HEK293 (cell line): ENCODE measurements at regions not wholly inside any gene's neighbourhood (a gene's known extent, or its start where the extent isn't known, plus 50 kb on each side); places are given as distances from the start of the nearest gene placed in this dataset.

Source experiments
- CTCF ChIA-PET: fragments of 350-600 bp; formaldehyde crosslinking; extraction: SDS; loops from one replicate; lab custom pipeline; 2021; ENCODE audit warnings: antibody characterized with exemption; lab: Yijun Ruan, JAX
- POLR2A ChIA-PET: fragments of 300-600 bp; formaldehyde crosslinking; extraction: SDS; loops from one replicate; lab custom pipeline; 2020; ENCODE audit warnings: antibody characterized with exemption, inconsistent platforms; lab: Yijun Ruan, JAX
- H3K27ac ChIP-seq: fragments of 200-500 bp; sonication (Bioruptor generic); 2 replicates; pipeline ENCODE4 v1.5.1; 2014; ENCODE audit warnings: low read depth, low read length, control low read depth, inconsistent platforms; ENCODE audit errors: extremely low read depth
- H3K36me3 ChIP-seq, 2 experiments: fragments of 200-500 bp in 1 of 2; sonication (Bioruptor generic) in 1 of 2; 1 replicate in 1 of 2; 2 replicates in 1 of 2; pipeline ENCODE4 v1.5.1; 2014 to 2017; ENCODE audit warnings: inconsistent platforms in 2 of 2, low read length in 2 of 2; ENCODE audit not compliant: control insufficient read depth in 2 of 2, insufficient read depth in 1 of 2
- H3K4me1 ChIP-seq: fragments of 200-500 bp; sonication (Bioruptor generic); 2 replicates; pipeline ENCODE4 v1.5.1; 2014; ENCODE audit warnings: mild to moderate bottlenecking, low read length, inconsistent platforms; ENCODE audit not compliant: control insufficient read depth, insufficient read depth
- H3K4me3 ChIP-seq: 2 replicates; pipeline ENCODE4 v1.5.1; 2011; ENCODE audit warnings: low read depth, mild to moderate bottlenecking, control low read depth, low read length, moderate library complexity
- H3K9me3 ChIP-seq: fragments of 200-500 bp; sonication (Bioruptor generic); 2 replicates; pipeline ENCODE4 v1.5.1; 2014; ENCODE audit warnings: low read depth, low read length, inconsistent platforms; ENCODE audit not compliant: control insufficient read depth, insufficient read depth
- BCL11B ChIP-seq: fragments of 450-650 bp; formaldehyde crosslinking; IDR thresholded peaks from 2 replicates; pipeline ENCODE4 v1.5.1; 2016; ENCODE audit warnings: low read depth, missing biosample characterization, missing genetic modification characterization
- GFI1B ChIP-seq: fragments of 450-650 bp; formaldehyde crosslinking; IDR thresholded peaks from 2 replicates; pipeline ENCODE4 v1.5.1; 2016; ENCODE audit warnings: missing biosample characterization, missing genetic modification characterization
- SCRT2 ChIP-seq: fragments of 450-650 bp; formaldehyde crosslinking; IDR thresholded peaks from 2 replicates; pipeline ENCODE4 v1.5.1; 2016; ENCODE audit warnings: missing biosample characterization, missing genetic modification characterization
- TRIM28 ChIP-seq: IDR thresholded peaks from 2 replicates; pipeline ENCODE4 v1.6.1; 2011; ENCODE audit warnings: low read length, control low read depth, borderline replicate concordance
- ZBTB17 ChIP-seq: fragments of 450-650 bp; formaldehyde crosslinking; IDR thresholded peaks from 2 replicates; pipeline ENCODE4 v1.5.1; 2016; ENCODE audit warnings: missing biosample characterization, missing genetic modification characterization
- ZBTB21 ChIP-seq: fragments of 450-650 bp; formaldehyde crosslinking; IDR thresholded peaks from 2 replicates; pipeline ENCODE4 v1.5.1; 2017; ENCODE audit warnings: missing biosample characterization, missing genetic modification characterization
- ZBTB8A ChIP-seq: fragments of 450-650 bp; formaldehyde crosslinking; IDR thresholded peaks from 2 replicates; pipeline ENCODE4 v1.5.1; 2016; ENCODE audit warnings: missing biosample characterization, missing genetic modification characterization
- ZFP37 ChIP-seq: fragments of 450-650 bp; formaldehyde crosslinking; IDR thresholded peaks from 2 replicates; pipeline ENCODE4 v1.5.1; 2016; ENCODE audit warnings: missing biosample characterization, missing genetic modification characterization
- ZNF510 ChIP-seq: fragments of 450-650 bp; formaldehyde crosslinking; IDR thresholded peaks from 2 replicates; pipeline ENCODE4 v1.5.1; 2018; ENCODE audit warnings: mild to moderate bottlenecking, missing genetic modification characterization, missing biosample characterization; ENCODE audit not compliant: insufficient replicate concordance
- ZNF530 ChIP-seq: fragments of 450-650 bp; formaldehyde crosslinking; IDR thresholded peaks from 2 replicates; pipeline ENCODE4 v1.5.1; 2016; ENCODE audit warnings: low read depth, missing biosample characterization, missing genetic modification characterization
- ZNF585B ChIP-seq: fragments of 450-650 bp; formaldehyde crosslinking; IDR thresholded peaks from 2 replicates; pipeline ENCODE4 v1.5.1; 2016; ENCODE audit warnings: missing biosample characterization, missing genetic modification characterization
- ZXDB ChIP-seq: fragments of 450-650 bp; formaldehyde crosslinking; IDR thresholded peaks from 2 replicates; pipeline ENCODE4 v1.5.1; 2016; ENCODE audit warnings: missing biosample characterization, missing genetic modification characterization
- TF ChIP-seq, protein P1 (sequence below): fragments of 450-650 bp; formaldehyde crosslinking; IDR thresholded peaks from 2 replicates; pipeline ENCODE4 v1.5.1; 2017; ENCODE audit warnings: missing biosample characterization, missing genetic modification characterization
- TF ChIP-seq, protein P2 (sequence below): fragments of 450-650 bp; formaldehyde crosslinking; IDR thresholded peaks from 2 replicates; pipeline ENCODE4 v1.5.1; 2016; ENCODE audit warnings: missing biosample characterization, missing genetic modification characterization
- TF ChIP-seq, protein P3 (sequence below): fragments of 450-650 bp; formaldehyde crosslinking; IDR thresholded peaks from 2 replicates; pipeline ENCODE4 v1.5.1; 2017; ENCODE audit warnings: missing biosample characterization, missing genetic modification characterization
- TF ChIP-seq, protein P4 (sequence below): fragments of 450-650 bp; formaldehyde crosslinking; IDR thresholded peaks from 2 replicates; pipeline ENCODE4 v1.5.1; 2016; ENCODE audit warnings: missing biosample characterization, missing genetic modification characterization
- TF ChIP-seq, protein P5 (sequence below): fragments of 450-650 bp; formaldehyde crosslinking; IDR thresholded peaks from 2 replicates; pipeline ENCODE4 v1.5.1; 2016; ENCODE audit warnings: missing biosample characterization, missing genetic modification characterization
- TF ChIP-seq, protein P6 (sequence below): fragments of 450-650 bp; formaldehyde crosslinking; IDR thresholded peaks from 2 replicates; pipeline ENCODE4 v1.5.1; 2017; ENCODE audit warnings: missing biosample characterization, missing genetic modification characterization

DNA sequence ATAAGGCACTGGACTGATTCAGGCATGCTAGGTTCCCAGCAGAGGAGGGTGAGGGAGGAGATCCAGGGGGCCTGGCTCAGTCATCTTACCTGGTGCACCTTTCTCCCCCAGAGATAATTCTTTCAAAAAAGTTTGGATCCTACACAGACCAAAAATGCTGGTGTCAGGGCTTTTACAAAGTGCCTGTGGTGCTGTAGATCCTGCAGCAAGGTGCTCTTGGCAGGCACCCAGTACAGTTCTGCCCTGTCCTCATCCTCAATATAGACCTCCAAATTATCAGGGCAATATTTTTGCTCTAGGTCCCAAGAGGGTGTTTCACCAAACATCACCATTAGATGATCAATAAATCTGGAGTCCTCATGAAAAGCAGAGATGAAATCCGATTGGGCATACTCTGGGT, 78.5 kb upstream of the IGFBP3 start:
- no peak overlapping the region for H3K27ac ChIP-seq
- H3K4me1 ChIP-seq = no peaks in the 10 kb centered on the region
- ChIA-PET CTCF (no interaction called here), POLR2A (no interaction called here)
- no peak overlapping the region for H3K4me3 ChIP-seq
- no peaks in the 10 kb centered on the region for H3K36me3 ChIP-seq
- no peaks in the 10 kb centered on the region for H3K9me3 ChIP-seq
- TF ChIP-seq, protein P1, sequence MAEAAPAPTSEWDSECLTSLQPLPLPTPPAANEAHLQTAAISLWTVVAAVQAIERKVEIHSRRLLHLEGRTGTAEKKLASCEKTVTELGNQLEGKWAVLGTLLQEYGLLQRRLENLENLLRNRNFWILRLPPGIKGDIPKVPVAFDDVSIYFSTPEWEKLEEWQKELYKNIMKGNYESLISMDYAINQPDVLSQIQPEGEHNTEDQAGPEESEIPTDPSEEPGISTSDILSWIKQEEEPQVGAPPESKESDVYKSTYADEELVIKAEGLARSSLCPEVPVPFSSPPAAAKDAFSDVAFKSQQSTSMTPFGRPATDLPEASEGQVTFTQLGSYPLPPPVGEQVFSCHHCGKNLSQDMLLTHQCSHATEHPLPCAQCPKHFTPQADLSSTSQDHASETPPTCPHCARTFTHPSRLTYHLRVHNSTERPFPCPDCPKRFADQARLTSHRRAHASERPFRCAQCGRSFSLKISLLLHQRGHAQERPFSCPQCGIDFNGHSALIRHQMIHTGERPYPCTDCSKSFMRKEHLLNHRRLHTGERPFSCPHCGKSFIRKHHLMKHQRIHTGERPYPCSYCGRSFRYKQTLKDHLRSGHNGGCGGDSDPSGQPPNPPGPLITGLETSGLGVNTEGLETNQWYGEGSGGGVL = no peak
- TF ChIP-seq ZFP37 (tag by site-specific recombination) (no peak), ZNF510 (tag by site-specific recombination) (no peak), ZBTB17 (tag by site-specific recombination) (no peak), ZBTB8A (no peak)
- TF ChIP-seq, protein P2, sequence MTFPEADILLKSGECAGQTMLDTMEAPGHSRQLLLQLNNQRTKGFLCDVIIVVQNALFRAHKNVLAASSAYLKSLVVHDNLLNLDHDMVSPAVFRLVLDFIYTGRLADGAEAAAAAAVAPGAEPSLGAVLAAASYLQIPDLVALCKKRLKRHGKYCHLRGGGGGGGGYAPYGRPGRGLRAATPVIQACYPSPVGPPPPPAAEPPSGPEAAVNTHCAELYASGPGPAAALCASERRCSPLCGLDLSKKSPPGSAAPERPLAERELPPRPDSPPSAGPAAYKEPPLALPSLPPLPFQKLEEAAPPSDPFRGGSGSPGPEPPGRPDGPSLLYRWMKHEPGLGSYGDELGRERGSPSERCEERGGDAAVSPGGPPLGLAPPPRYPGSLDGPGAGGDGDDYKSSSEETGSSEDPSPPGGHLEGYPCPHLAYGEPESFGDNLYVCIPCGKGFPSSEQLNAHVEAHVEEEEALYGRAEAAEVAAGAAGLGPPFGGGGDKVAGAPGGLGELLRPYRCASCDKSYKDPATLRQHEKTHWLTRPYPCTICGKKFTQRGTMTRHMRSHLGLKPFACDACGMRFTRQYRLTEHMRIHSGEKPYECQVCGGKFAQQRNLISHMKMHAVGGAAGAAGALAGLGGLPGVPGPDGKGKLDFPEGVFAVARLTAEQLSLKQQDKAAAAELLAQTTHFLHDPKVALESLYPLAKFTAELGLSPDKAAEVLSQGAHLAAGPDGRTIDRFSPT = no peak

DNA sequence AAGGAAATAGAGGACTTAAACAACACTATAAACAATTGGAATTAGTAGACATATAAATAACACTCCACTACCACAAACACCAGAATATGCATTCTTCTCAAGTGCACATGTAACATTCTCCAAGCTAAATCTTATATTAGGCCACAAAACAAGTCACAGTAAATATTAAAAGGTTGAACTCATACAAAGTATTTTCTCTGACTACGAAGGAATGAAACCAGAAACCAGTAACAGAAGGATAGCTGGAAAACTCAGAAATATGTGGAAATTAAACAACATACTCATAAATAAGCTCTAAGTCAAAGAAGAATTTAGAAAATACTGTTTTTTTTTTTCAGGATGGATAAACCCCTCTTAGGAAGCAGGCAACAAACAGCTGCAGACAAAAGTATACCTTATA, 77.4 kb upstream of the IGFBP3 start:
- CTCF ChIA-PET = no interaction called here
- Histone ChIP-seq H3K9me3 (no peaks in the 10 kb centered on the region), H3K4me1 (no peaks in the 10 kb centered on the region), H3K36me3 (no peaks in the 10 kb centered on the region), H3K27ac (no peak overlapping the region), H3K4me3 (no peak overlapping the region)
- TF ChIP-seq, protein P3, sequence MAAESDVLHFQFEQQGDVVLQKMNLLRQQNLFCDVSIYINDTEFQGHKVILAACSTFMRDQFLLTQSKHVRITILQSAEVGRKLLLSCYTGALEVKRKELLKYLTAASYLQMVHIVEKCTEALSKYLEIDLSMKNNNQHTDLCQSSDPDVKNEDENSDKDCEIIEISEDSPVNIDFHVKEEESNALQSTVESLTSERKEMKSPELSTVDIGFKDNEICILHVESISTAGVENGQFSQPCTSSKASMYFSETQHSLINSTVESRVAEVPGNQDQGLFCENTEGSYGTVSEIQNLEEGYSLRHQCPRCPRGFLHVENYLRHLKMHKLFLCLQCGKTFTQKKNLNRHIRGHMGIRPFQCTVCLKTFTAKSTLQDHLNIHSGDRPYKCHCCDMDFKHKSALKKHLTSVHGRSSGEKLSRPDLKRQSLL = no peak
- TF ChIP-seq, protein P4, sequence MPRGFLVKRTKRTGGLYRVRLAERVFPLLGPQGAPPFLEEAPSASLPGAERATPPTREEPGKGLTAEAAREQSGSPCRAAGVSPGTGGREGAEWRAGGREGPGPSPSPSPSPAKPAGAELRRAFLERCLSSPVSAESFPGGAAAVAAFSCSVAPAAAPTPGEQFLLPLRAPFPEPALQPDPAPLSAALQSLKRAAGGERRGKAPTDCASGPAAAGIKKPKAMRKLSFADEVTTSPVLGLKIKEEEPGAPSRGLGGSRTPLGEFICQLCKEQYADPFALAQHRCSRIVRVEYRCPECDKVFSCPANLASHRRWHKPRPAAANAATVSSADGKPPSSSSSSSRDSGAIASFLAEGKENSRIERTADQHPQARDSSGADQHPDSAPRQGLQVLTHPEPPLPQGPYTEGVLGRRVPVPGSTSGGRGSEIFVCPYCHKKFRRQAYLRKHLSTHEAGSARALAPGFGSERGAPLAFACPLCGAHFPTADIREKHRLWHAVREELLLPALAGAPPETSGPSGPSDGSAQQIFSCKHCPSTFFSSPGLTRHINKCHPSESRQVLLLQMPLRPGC = no peak
- TF ChIP-seq SCRT2 (no peak), TRIM28 (no peak), ZNF530 (tag by site-specific recombination) (no peak), BCL11B (tag by site-specific recombination) (no peak), ZNF585B (tag by site-specific recombination) (no peak), ZBTB21 (tag by site-specific recombination) (no peak), ZXDB (tag by site-specific recombination) (no peak), GFI1B (tag by site-specific recombination) (no peak)
- TF ChIP-seq, protein P5, sequence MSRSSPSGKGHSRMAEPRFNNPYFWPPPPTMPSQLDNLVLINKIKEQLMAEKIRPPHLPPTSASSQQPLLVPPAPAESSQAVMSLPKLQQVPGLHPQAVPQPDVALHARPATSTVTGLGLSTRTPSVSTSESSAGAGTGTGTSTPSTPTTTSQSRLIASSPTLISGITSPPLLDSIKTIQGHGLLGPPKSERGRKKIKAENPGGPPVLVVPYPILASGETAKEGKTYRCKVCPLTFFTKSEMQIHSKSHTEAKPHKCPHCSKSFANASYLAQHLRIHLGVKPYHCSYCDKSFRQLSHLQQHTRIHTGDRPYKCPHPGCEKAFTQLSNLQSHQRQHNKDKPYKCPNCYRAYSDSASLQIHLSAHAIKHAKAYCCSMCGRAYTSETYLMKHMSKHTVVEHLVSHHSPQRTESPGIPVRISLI = no peak
- TF ChIP-seq, protein P6, sequence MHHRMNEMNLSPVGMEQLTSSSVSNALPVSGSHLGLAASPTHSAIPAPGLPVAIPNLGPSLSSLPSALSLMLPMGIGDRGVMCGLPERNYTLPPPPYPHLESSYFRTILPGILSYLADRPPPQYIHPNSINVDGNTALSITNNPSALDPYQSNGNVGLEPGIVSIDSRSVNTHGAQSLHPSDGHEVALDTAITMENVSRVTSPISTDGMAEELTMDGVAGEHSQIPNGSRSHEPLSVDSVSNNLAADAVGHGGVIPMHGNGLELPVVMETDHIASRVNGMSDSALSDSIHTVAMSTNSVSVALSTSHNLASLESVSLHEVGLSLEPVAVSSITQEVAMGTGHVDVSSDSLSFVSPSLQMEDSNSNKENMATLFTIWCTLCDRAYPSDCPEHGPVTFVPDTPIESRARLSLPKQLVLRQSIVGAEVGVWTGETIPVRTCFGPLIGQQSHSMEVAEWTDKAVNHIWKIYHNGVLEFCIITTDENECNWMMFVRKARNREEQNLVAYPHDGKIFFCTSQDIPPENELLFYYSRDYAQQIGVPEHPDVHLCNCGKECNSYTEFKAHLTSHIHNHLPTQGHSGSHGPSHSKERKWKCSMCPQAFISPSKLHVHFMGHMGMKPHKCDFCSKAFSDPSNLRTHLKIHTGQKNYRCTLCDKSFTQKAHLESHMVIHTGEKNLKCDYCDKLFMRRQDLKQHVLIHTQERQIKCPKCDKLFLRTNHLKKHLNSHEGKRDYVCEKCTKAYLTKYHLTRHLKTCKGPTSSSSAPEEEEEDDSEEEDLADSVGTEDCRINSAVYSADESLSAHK (tag by site-specific recombination) = no peak
- POLR2A ChIA-PET = no interaction called here
